ENCODE measurements at regions not wholly inside any gene's neighbourhood (a gene's known extent, or its start where the extent isn't known, plus 50 kb on each side); places are given as distances from the start of the nearest gene placed in this dataset.

- DNase-seq, result no peak
These were observed 133.9 kb downstream of the C9orf50 start for GRCh38 chr9:129486756-129487657.

- no peak for DNase-seq
These were observed 135.6 kb downstream of the C9orf50 start for GRCh38 chr9:129485145-129485774.

GRCh38 chr9:129484352-129485000 is 136.4 kb downstream of the C9orf50 start:
- DNase-seq, result no peak

GRCh38 chr9:129483415-129484351 is 137.2 kb downstream of the C9orf50 start:
- no peak for DNase-seq

- no peak for DNase-seq
These were observed 138.1 kb downstream of the C9orf50 start for GRCh38 chr9:129482521-129483414.

GRCh38 chr9:129481810-129482511 is 138.9 kb downstream of the C9orf50 start:
- DNase-seq, result no peak

- no peak for DNase-seq
These were observed 139.5 kb downstream of the C9orf50 start for GRCh38 chr9:129481424-129481809.

- no peak for DNase-seq
These were observed 140.2 kb downstream of the C9orf50 start for GRCh38 chr9:129480745-129481144.

- DNase-seq, result no peak
These were observed 140.7 kb downstream of the C9orf50 start for GRCh38 chr9:129480227-129480626.

- DNase-seq, result no peak
These were observed 141.3 kb downstream of the C9orf50 start for GRCh38 chr9:129479631-129480011.

- DNase-seq, result no peak
These were observed 141.8 kb downstream of the C9orf50 start for GRCh38 chr9:129478961-129479630.

GRCh38 chr9:129478461-129478860 is 142.4 kb downstream of the C9orf50 start:
- DNase-seq, result no peak

- DNase-seq, result no peak
These were observed 143.9 kb downstream of the C9orf50 start for GRCh38 chr9:129476821-129477611.

- no peak for DNase-seq
These were observed 146.0 kb downstream of the C9orf50 start for GRCh38 chr9:129474740-129475404.

GRCh38 chr9:129473523-129474244 is 147.2 kb downstream of the C9orf50 start:
- DNase-seq, result no peak

- DNase-seq, result peak; percentile 80
These were observed 148.2 kb downstream of the C9orf50 start for GRCh38 chr9:129472651-129473102.

- DNase-seq, result no peak
These were observed 149.5 kb downstream of the C9orf50 start for GRCh38 chr9:129471201-129472019.

Measured in GDM1 (cell line).